WTC11 (cell line): ENCODE measurements at regions not wholly inside any gene's neighbourhood (a gene's known extent, or its start where the extent isn't known, plus 50 kb on each side); places are given as distances from the start of the nearest gene placed in this dataset.

Source experiments
- ATAC-seq: fragments of 200-7000 bp; cut with Tn5 transposase; 2 replicates; pipeline ENCODE4 v1.10.0; 2021; ENCODE audit warnings: mild to moderate bottlenecking, moderate library complexity
- CTCF ChIA-PET: fragments of 300-600 bp; sonication (Branson Sonifier 250); formaldehyde crosslinking; loops from one replicate; lab custom pipeline; 2021; ENCODE audit warnings: antibody characterized with exemption; lab: Charles Lee
- POLR2A ChIA-PET: fragments of 350-600 bp; sonication (Branson Sonifier 250); formaldehyde crosslinking; loops from one replicate; lab custom pipeline; 2021; ENCODE audit warnings: antibody characterized with exemption; lab: Charles Lee
- DNase-seq: peaks from one replicate; pipeline ENCODE4 v3.0.0; 2021; ENCODE audit warnings: low spot score
- H3K27ac Mint-ChIP-seq: 2 replicates; pipeline ENCODE4 v1.8.0; 2021; ENCODE audit warnings: mixed read lengths
- H3K27me3 Mint-ChIP-seq: 2 replicates; pipeline ENCODE4 v1.8.0; 2021; ENCODE audit warnings: low read depth, mild to moderate bottlenecking, moderate library complexity, mixed read lengths
- H3K36me3 Mint-ChIP-seq: 2 replicates; pipeline ENCODE4 v1.8.0; 2021; ENCODE audit warnings: mixed read lengths
- H3K4me1 Mint-ChIP-seq: 2 replicates; pipeline ENCODE4 v1.8.0; 2022; ENCODE audit warnings: mixed read lengths
- H3K4me3 Mint-ChIP-seq: 2 replicates; pipeline ENCODE4 v1.8.0; 2021; ENCODE audit warnings: mild to moderate bottlenecking, moderate library complexity, mixed read lengths
- H3K9me3 Mint-ChIP-seq: 2 replicates; pipeline ENCODE4 v1.8.0; 2021; ENCODE audit warnings: mixed read lengths
- CDX4 ChIP-seq: fragments of 250-450 bp; sonication (Bioruptor Pico); IDR thresholded peaks from 2 replicates; pipeline ENCODE4 v1.9.0; 2021; ENCODE audit warnings: moderate library complexity, mild to moderate bottlenecking, inconsistent platforms, borderline replicate concordance
- ESRRA ChIP-seq: sonication (generic); formaldehyde crosslinking; IDR thresholded peaks from 2 replicates; pipeline ENCODE4 v1.8.1; 2022; ENCODE audit warnings: mild to moderate bottlenecking, missing genetic modification reagents, borderline replicate concordance
- FOXP1 ChIP-seq: sonication (generic); formaldehyde crosslinking; IDR thresholded peaks from 2 replicates; pipeline ENCODE4 v1.8.0; 2022; ENCODE audit warnings: missing genetic modification reagents, mild to moderate bottlenecking, moderate library complexity, borderline replicate concordance
- GTF2I ChIP-seq: fragments of 250-450 bp; sonication (Bioruptor Pico); conservative IDR thresholded peaks from 2 replicates; pipeline ENCODE4 v1.4.0; 2021; ENCODE audit warnings: mild to moderate bottlenecking
- KAT7 ChIP-seq: sonication (generic); formaldehyde crosslinking; IDR thresholded peaks from 2 replicates; pipeline ENCODE4 v1.8.1; 2023; ENCODE audit warnings: missing genetic modification reagents, mild to moderate bottlenecking, borderline replicate concordance
- NFYB ChIP-seq: sonication (generic); formaldehyde crosslinking; conservative IDR thresholded peaks from 2 replicates; pipeline ENCODE4 v1.8.0; 2022; ENCODE audit warnings: low read depth, missing genetic modification reagents
- NR2C2 ChIP-seq: sonication (generic); formaldehyde crosslinking; IDR thresholded peaks from 2 replicates; pipeline ENCODE4 v1.8.0; 2022; ENCODE audit warnings: mild to moderate bottlenecking, missing genetic modification reagents
- PRRX2 ChIP-seq: fragments of 250-450 bp; sonication (Bioruptor Pico); IDR thresholded peaks from 2 replicates; pipeline ENCODE4 v1.8.0; 2021; ENCODE audit warnings: mild to moderate bottlenecking
- RELA ChIP-seq: sonication (generic); formaldehyde crosslinking; IDR thresholded peaks from 2 replicates; pipeline ENCODE4 v1.8.1; 2022; ENCODE audit warnings: missing genetic modification reagents, mild to moderate bottlenecking, borderline replicate concordance
- RORB ChIP-seq: fragments of 250-450 bp; sonication (Bioruptor Pico); IDR thresholded peaks from 2 replicates; pipeline ENCODE4 v1.9.0; 2021; ENCODE audit warnings: mild to moderate bottlenecking
- TEAD4 ChIP-seq: sonication (generic); formaldehyde crosslinking; IDR thresholded peaks from 2 replicates; pipeline ENCODE4 v1.8.0; 2022; ENCODE audit warnings: mild to moderate bottlenecking, missing genetic modification reagents
- TP53 ChIP-seq: sonication (generic); formaldehyde crosslinking; IDR thresholded peaks from 2 replicates; pipeline ENCODE4 v1.8.1; 2023; ENCODE audit warnings: mild to moderate bottlenecking, missing genetic modification reagents
- ZBTB43 ChIP-seq: sonication (generic); formaldehyde crosslinking; IDR thresholded peaks from 2 replicates; pipeline ENCODE4 v1.8.1; 2023; ENCODE audit warnings: mild to moderate bottlenecking, missing genetic modification reagents
- ZNF219 ChIP-seq: sonication (generic); formaldehyde crosslinking; IDR thresholded peaks from 2 replicates; pipeline ENCODE4 v1.8.0; 2023; ENCODE audit warnings: missing genetic modification reagents, mild to moderate bottlenecking, borderline replicate concordance
- ZNF317 ChIP-seq: sonication (generic); formaldehyde crosslinking; IDR thresholded peaks from 2 replicates; pipeline ENCODE4 v1.8.1; 2023; ENCODE audit warnings: low read depth, mild to moderate bottlenecking, moderate library complexity, missing genetic modification reagents, borderline replicate concordance
- ZNF425 ChIP-seq: fragments of 250-450 bp; sonication (Bioruptor Pico); conservative IDR thresholded peaks from 2 replicates; pipeline ENCODE4 v1.9.0; 2021; ENCODE audit warnings: mild to moderate bottlenecking
- TF ChIP-seq, protein P1 (sequence below): sonication (generic); formaldehyde crosslinking; IDR thresholded peaks from 2 replicates; pipeline ENCODE4 v1.8.0; 2023; ENCODE audit warnings: missing genetic modification reagents, mild to moderate bottlenecking, borderline replicate concordance
- TF ChIP-seq, protein P2 (sequence below): fragments of 200-600 bp; IDR thresholded peaks from 2 replicates; pipeline ENCODE4 v1.8.0; 2022; ENCODE audit warnings: antibody characterized with exemption

DNA sequence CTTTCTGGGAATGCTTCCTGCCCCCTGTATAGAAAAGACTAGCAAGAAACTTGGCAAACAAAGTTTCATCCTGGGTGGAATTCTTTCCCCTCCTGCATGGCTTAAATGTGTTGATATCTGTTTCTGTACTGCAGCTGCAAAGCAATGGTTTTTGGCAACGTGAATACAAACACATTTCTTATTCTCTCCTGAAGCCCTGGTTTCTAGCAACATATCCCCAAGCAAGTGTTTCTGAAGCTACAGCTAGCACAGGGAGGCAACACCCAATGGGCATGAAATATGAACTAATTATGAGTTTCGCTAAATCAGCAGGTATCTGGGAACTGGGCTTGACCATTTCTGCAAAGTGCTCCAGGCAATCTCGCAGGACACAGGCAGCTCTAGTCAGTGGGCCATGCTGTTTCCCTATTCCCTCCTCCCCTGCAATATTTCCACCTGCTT, 392.3 kb upstream of the TMPO start (continued):
- TF ChIP-seq ZBTB43 (CRISPR knock-in tag), result no peak

- DNase-seq, result no peak
- H3K9me3 Mint-ChIP-seq, result peaks cover 7% of the 10 kb centered on the region
- H3K27me3 Mint-ChIP-seq, result no peaks in the 10 kb centered on the region
- no peaks in the 10 kb centered on the region for H3K36me3 Mint-ChIP-seq
- no peak overlapping the region for H3K4me3 Mint-ChIP-seq
- no peak overlapping the region for H3K27ac Mint-ChIP-seq
- peaks cover 20% of the 10 kb centered on the region for H3K4me1 Mint-ChIP-seq
- ATAC-seq, result peak; percentile 65
- POLR2A ChIA-PET, result no interaction called here
- CTCF ChIA-PET, result interaction anchor here (0.7 kb wide), 1 partner anchor 12 kb away, joined by 3 read pairs; no protein-coding TSS in a partner anchor
- TF ChIP-seq ESRRA (CRISPR knock-in tag), result no peak
- no peak for TF ChIP-seq RORB (CRISPR knock-in tag)
- TF ChIP-seq RELA (CRISPR knock-in tag), result no peak
Measured at GRCh38 chr12:98126637-98127335, 388.6 kb upstream of the TMPO start.

DNA sequence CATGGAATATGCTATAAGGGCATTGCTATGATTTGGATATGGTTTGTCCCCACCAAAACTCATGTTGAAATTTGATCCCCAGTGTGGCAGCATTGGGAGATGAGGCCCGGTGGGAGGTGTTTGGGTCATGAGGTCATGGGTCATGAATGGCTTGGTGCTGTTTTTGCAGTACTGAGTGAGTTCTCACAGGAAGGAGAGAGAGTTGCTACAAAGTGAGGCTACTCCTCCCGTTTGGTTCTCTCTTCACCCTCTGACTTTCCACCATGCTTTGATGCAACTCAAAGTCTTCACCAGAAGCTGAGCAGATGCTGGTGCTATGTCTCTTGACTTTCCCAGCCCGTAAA, 388.1 kb upstream of the TMPO start:
- no peaks in the 10 kb centered on the region for H3K27me3 Mint-ChIP-seq
- peaks cover 10% of the 10 kb centered on the region for H3K9me3 Mint-ChIP-seq
- ATAC-seq (peak; percentile 44), DNase-seq (no peak)
- H3K36me3 Mint-ChIP-seq, result no peaks in the 10 kb centered on the region
- POLR2A ChIA-PET, result no interaction called here
- CTCF ChIA-PET, result interaction anchor here (0.7 kb wide), 1 partner anchor 11 kb away, joined by 3 read pairs; no protein-coding TSS in a partner anchor
- no peak overlapping the region for H3K4me3 Mint-ChIP-seq
- H3K27ac Mint-ChIP-seq, result no peak overlapping the region
- TF ChIP-seq NR2C2 (CRISPR knock-in tag), result no peak
- no peak for TF ChIP-seq TP53 (CRISPR knock-in tag)
- TF ChIP-seq KAT7 (CRISPR knock-in tag), result no peak
- TF ChIP-seq, protein P1, sequence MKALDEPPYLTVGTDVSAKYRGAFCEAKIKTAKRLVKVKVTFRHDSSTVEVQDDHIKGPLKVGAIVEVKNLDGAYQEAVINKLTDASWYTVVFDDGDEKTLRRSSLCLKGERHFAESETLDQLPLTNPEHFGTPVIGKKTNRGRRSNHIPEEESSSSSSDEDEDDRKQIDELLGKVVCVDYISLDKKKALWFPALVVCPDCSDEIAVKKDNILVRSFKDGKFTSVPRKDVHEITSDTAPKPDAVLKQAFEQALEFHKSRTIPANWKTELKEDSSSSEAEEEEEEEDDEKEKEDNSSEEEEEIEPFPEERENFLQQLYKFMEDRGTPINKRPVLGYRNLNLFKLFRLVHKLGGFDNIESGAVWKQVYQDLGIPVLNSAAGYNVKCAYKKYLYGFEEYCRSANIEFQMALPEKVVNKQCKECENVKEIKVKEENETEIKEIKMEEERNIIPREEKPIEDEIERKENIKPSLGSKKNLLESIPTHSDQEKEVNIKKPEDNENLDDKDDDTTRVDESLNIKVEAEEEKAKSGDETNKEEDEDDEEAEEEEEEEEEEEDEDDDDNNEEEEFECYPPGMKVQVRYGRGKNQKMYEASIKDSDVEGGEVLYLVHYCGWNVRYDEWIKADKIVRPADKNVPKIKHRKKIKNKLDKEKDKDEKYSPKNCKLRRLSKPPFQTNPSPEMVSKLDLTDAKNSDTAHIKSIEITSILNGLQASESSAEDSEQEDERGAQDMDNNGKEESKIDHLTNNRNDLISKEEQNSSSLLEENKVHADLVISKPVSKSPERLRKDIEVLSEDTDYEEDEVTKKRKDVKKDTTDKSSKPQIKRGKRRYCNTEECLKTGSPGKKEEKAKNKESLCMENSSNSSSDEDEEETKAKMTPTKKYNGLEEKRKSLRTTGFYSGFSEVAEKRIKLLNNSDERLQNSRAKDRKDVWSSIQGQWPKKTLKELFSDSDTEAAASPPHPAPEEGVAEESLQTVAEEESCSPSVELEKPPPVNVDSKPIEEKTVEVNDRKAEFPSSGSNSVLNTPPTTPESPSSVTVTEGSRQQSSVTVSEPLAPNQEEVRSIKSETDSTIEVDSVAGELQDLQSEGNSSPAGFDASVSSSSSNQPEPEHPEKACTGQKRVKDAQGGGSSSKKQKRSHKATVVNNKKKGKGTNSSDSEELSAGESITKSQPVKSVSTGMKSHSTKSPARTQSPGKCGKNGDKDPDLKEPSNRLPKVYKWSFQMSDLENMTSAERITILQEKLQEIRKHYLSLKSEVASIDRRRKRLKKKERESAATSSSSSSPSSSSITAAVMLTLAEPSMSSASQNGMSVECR (CRISPR knock-in tag), result no peak
- no peak for TF ChIP-seq GTF2I (CRISPR knock-in tag)
- TF ChIP-seq ZNF317 (CRISPR knock-in tag), result no peak
- TF ChIP-seq NFYB, result no peak
- TF ChIP-seq FOXP1 (CRISPR knock-in tag), result no peak
- no peak for TF ChIP-seq PRRX2 (CRISPR knock-in tag)
- TF ChIP-seq ZNF219 (CRISPR knock-in tag), result no peak
- TF ChIP-seq, protein P2, sequence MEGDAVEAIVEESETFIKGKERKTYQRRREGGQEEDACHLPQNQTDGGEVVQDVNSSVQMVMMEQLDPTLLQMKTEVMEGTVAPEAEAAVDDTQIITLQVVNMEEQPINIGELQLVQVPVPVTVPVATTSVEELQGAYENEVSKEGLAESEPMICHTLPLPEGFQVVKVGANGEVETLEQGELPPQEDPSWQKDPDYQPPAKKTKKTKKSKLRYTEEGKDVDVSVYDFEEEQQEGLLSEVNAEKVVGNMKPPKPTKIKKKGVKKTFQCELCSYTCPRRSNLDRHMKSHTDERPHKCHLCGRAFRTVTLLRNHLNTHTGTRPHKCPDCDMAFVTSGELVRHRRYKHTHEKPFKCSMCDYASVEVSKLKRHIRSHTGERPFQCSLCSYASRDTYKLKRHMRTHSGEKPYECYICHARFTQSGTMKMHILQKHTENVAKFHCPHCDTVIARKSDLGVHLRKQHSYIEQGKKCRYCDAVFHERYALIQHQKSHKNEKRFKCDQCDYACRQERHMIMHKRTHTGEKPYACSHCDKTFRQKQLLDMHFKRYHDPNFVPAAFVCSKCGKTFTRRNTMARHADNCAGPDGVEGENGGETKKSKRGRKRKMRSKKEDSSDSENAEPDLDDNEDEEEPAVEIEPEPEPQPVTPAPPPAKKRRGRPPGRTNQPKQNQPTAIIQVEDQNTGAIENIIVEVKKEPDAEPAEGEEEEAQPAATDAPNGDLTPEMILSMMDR, result no peak
- TF ChIP-seq TEAD4 (CRISPR knock-in tag), result no peak
- no peak for TF ChIP-seq ZNF425
- no peak for TF ChIP-seq CDX4
- TF ChIP-seq, all 79 proteins: peak for 0
- peaks cover 20% of the 10 kb centered on the region for H3K4me1 Mint-ChIP-seq
